ENCODE measurements at regions not wholly inside any gene's neighbourhood (a gene's known extent, or its start where the extent isn't known, plus 50 kb on each side); places are given as distances from the start of the nearest gene placed in this dataset.
A peak's percentile ranks its signal among the peaks of the same experiment; 100 is the strongest.

- Histone ChIP-seq H3K27me3 (ENCODE audit: insufficient read depth, low read length) (no peaks in the 10 kb centered on the region), H3K4me2 (ENCODE audit: low read length) (no peak overlapping the region), H3K9ac (ENCODE audit: low read length) (no peak overlapping the region), H3K4me3 (replicated peaks in 1 of 2; ENCODE audit: low read depth in 1 of 2, low read length in 2 of 2) (no peak overlapping the region), H3K36me3 (ENCODE audit: control insufficient read depth in 1 of 2, insufficient read depth in 2 of 2, low read length in 2 of 2) (no peaks in the 10 kb centered on the region), H3K4me1 (ENCODE audit: control insufficient read depth in 1 of 2, insufficient read depth in 2 of 2, low read length in 2 of 2) (peaks cover 0 to 7% of the 10 kb centered on the region in 2 experiments; a peak in 1 of 4 replicates), H3K27ac (ENCODE audit: low read depth, low read length) (no peak overlapping the region), H3K79me2 (ENCODE audit: insufficient read depth, low read length) (no peaks in the 10 kb centered on the region), H4K20me1 (ENCODE audit: insufficient read depth) (no peaks in the 10 kb centered on the region), H2AFZ (ENCODE audit: low read depth, low read length, poor library complexity, severe bottlenecking) (no peak overlapping the region), H3K9me3 (ENCODE audit: control insufficient read depth in 1 of 2, insufficient read depth in 1 of 2, low read depth in 1 of 2, low read length in 2 of 2) (peaks cover 0 to 10% of the 10 kb centered on the region in 2 experiments; a peak in 1 of 4 replicates), H3K9me2 (ENCODE audit: insufficient read depth) (no peaks in the 10 kb centered on the region)
- TF ChIP-seq RAD21 (IDR thresholded peaks at IDR 0.05; ENCODE audit: low read depth): no peak
- TF ChIP-seq CBX3 (IDR thresholded peaks at IDR 0.05; ENCODE audit: low read depth): no peak
- TF ChIP-seq CEBPB (IDR thresholded peaks at IDR 0.05; ENCODE audit: low read depth): no peak
- no peak for TF ChIP-seq YY1 (IDR thresholded peaks at IDR 0.05; ENCODE audit: extremely low read depth, insufficient replicate concordance, low read depth, low read length)
- no peak for TF ChIP-seq EGR1 (IDR thresholded peaks at IDR 0.05; ENCODE audit: low read depth)
- TF ChIP-seq SP1 (IDR thresholded peaks at IDR 0.05; ENCODE audit: low read depth): peak; percentile 19; the same call in 1 of the 2 replicates
- DNase-seq (ENCODE audit: low read depth, low spot score): no peak
- RAD21 ChIA-PET (ENCODE audit: low non-redundant PET in 1 of 2, low total read pairs in 2 of 2, uncharacterized antibody in 2 of 2, unreplicated experiment in 2 of 2): no interaction called here
- POLR2A ChIA-PET: no interaction called here
- intact Hi-C loops (cut with micrococcal nuclease): no loop called here
- CTCF ChIA-PET: interaction anchor here (3.7 kb wide), 1 partner anchor 12 kb away, joined by 16 read pairs; no protein-coding TSS in a partner anchor
- BruUV-seq (replicated peaks): no TSS peak
- ATAC-seq: peak; percentile 63
Observed at GRCh38 chr2:121140734-121141133, 144.3 kb downstream of the TFCP2L1 start.

- H3K27ac ChIP-seq (ENCODE audit: low read depth, low read length): no peak overlapping the region
- no peak for DNase-seq (ENCODE audit: low read depth, low spot score)
- intact Hi-C loops (cut with micrococcal nuclease): no loop called here
- H3K27me3 ChIP-seq (ENCODE audit: insufficient read depth, low read length): no peaks in the 10 kb centered on the region
- CTCF ChIA-PET: no interaction called here
- no peak overlapping the region for H3K4me2 ChIP-seq (ENCODE audit: low read length)
- POLR2A ChIA-PET: no interaction called here
- RAD21 ChIA-PET (ENCODE audit: low non-redundant PET in 1 of 2, low total read pairs in 2 of 2, uncharacterized antibody in 2 of 2, unreplicated experiment in 2 of 2): no interaction called here
- no TSS peak for BruUV-seq (replicated peaks)
- no peak overlapping the region for H3K9ac ChIP-seq (ENCODE audit: low read length)
- no peak overlapping the region for H2AFZ ChIP-seq (ENCODE audit: low read depth, low read length, poor library complexity, severe bottlenecking)
- H3K9me3 ChIP-seq (ENCODE audit: control insufficient read depth in 1 of 2, insufficient read depth in 1 of 2, low read depth in 1 of 2, low read length in 2 of 2): peaks cover 0 to 10% of the 10 kb centered on the region in 2 experiments; a peak in 1 of 4 replicates
- no peaks in the 10 kb centered on the region for H4K20me1 ChIP-seq (ENCODE audit: insufficient read depth)
- no peak overlapping the region for H3K4me3 ChIP-seq (replicated peaks in 1 of 2; ENCODE audit: low read depth in 1 of 2, low read length in 2 of 2)
- H3K36me3 ChIP-seq (ENCODE audit: control insufficient read depth in 1 of 2, insufficient read depth in 2 of 2, low read length in 2 of 2): no peaks in the 10 kb centered on the region
- no peak for ATAC-seq
- H3K79me2 ChIP-seq (ENCODE audit: insufficient read depth, low read length): no peaks in the 10 kb centered on the region
- no peaks in the 10 kb centered on the region for H3K9me2 ChIP-seq (ENCODE audit: insufficient read depth)
- peaks cover 0 to 7% of the 10 kb centered on the region in 2 experiments; a peak in 1 of 4 replicates for H3K4me1 ChIP-seq (ENCODE audit: control insufficient read depth in 1 of 2, insufficient read depth in 2 of 2, low read length in 2 of 2)
- no peak for TF ChIP-seq EZH2 (IDR thresholded peaks at IDR 0.05)
- no peak for TF ChIP-seq REST (IDR thresholded peaks at IDR 0.05; ENCODE audit: low read depth)
- TF ChIP-seq CEBPB (IDR thresholded peaks at IDR 0.05; ENCODE audit: low read depth): no peak
- no peak for TF ChIP-seq ZBTB33 (IDR thresholded peaks at IDR 0.05; ENCODE audit: extremely low read depth, insufficient replicate concordance, low read length)
- TF ChIP-seq POLR2A (IDR thresholded peaks at IDR 0.05; ENCODE audit: borderline replicate concordance, extremely low read depth, insufficient read depth, insufficient read length): no peak
- TF ChIP-seq SIN3A (IDR thresholded peaks at IDR 0.05; ENCODE audit: low read depth): no peak
- TF ChIP-seq ELF1 (IDR thresholded peaks at IDR 0.05; ENCODE audit: borderline replicate concordance, low read depth): no peak
- TF ChIP-seq CBX3 (IDR thresholded peaks at IDR 0.05; ENCODE audit: low read depth): no peak
- no peak for TF ChIP-seq JUND (IDR thresholded peaks at IDR 0.05)
- TF ChIP-seq EZH2phosphoT487 (IDR thresholded peaks at IDR 0.05; ENCODE audit: borderline replicate concordance): no peak
- TF ChIP-seq POLR2AphosphoS5 (IDR thresholded peaks at IDR 0.05; ENCODE audit: low read depth, low read length): no peak
- no peak for TF ChIP-seq MAX (IDR thresholded peaks at IDR 0.05)
Observed at GRCh38 chr2:121142452-121142851, 142.6 kb downstream of the TFCP2L1 start.
